Ishikawa (cell line): ENCODE measurements at regions not wholly inside any gene's neighbourhood (a gene's known extent, or its start where the extent isn't known, plus 50 kb on each side); places are given as distances from the start of the nearest gene placed in this dataset.

Experiments used
- EP300 ChIP-seq: IDR thresholded peaks from 2 replicates; pipeline ENCODE4 v1.6.1; 2012; ENCODE audit warnings: borderline replicate concordance
- NFIC ChIP-seq: IDR thresholded peaks from 2 replicates; pipeline ENCODE4 v1.6.1; 2012
- RAD21 ChIP-seq: IDR thresholded peaks from 2 replicates; pipeline ENCODE4 v1.6.1; 2012; ENCODE audit warnings: low read depth

DNA sequence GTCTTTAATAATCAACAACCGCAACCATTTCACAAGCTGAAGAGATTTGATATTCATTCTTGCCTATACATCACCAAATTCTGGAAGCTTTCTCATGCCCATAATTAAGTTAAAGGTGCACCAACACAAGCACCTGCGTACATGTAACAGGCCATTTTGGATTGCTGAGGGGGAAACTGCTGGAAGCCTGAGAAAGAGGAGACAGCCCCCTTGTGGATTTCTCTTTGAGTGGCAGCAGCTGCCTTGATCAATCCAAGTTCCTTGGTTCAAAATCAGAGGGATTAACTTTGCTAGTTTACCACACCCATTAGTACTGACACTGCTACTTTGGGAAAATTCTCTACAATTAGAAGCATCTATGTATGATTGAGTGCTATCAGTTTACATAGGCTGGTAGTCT is 321.1 kb downstream of the NOVA1 start:
- TF ChIP-seq EP300 (no peak), NFIC (no peak), RAD21 (peak; percentile 58)
